Prostate gland (tissue), 2 donors: ENCODE measurements at regions not wholly inside any gene's neighbourhood (a gene's known extent, or its start where the extent isn't known, plus 50 kb on each side); places are given as distances from the start of the nearest gene placed in this dataset.

ENCODE experiments used
- CTCF ChIP-seq, 4 experiments: fragments of 200-600 bp in 2 of 4; fragments of 450-650 bp in 2 of 4; sonication (generic) in 2 of 4; IDR thresholded peaks; 1 replicate in 3 of 4; 2 replicates in 1 of 4; pipeline ENCODE4 v1.5.1; 2016 to 2019; ENCODE audit warnings: antibody characterized with exemption in 4 of 4, mild to moderate bottlenecking in 2 of 4, moderate library complexity in 2 of 4
- POLR2A ChIP-seq: fragments of 450-650 bp; IDR thresholded peaks from one replicate; pipeline ENCODE4 v1.6.1; 2016; ENCODE audit warnings: antibody characterized with exemption, mild to moderate bottlenecking

- no peak for TF ChIP-seq CTCF (IDR thresholded peaks at IDR 0.05)
- TF ChIP-seq POLR2A, result no peak
Observed at GRCh38 chr2:104077573-104077972, 776.3 kb upstream of the POU3F3 start.
